Peyer's patch (tissue), 4 donors: ENCODE measurements at regions not wholly inside any gene's neighbourhood (a gene's known extent, or its start where the extent isn't known, plus 50 kb on each side); places are given as distances from the start of the nearest gene placed in this dataset.

ENCODE experiments used
- POLR2A ChIP-seq, 2 donors: fragments of 450-650 bp; IDR thresholded peaks; one replicate each; pipeline ENCODE4 v1.5.1; 2017; ENCODE audit warnings: antibody characterized with exemption in 2 of 2, mild to moderate bottlenecking in 2 of 2, moderate library complexity in 2 of 2
- TF ChIP-seq, protein P1 (sequence below), 6 experiments: fragments of 450-650 bp in 4 of 6; fragments of 200-600 bp in 2 of 6; sonication (generic) in 1 of 6; IDR thresholded peaks; one replicate each; pipeline ENCODE4 v1.5.1; 2017 to 2019; ENCODE audit warnings: antibody characterized with exemption in 6 of 6, mild to moderate bottlenecking in 3 of 6, moderate library complexity in 1 of 6

- TF ChIP-seq, protein P1, sequence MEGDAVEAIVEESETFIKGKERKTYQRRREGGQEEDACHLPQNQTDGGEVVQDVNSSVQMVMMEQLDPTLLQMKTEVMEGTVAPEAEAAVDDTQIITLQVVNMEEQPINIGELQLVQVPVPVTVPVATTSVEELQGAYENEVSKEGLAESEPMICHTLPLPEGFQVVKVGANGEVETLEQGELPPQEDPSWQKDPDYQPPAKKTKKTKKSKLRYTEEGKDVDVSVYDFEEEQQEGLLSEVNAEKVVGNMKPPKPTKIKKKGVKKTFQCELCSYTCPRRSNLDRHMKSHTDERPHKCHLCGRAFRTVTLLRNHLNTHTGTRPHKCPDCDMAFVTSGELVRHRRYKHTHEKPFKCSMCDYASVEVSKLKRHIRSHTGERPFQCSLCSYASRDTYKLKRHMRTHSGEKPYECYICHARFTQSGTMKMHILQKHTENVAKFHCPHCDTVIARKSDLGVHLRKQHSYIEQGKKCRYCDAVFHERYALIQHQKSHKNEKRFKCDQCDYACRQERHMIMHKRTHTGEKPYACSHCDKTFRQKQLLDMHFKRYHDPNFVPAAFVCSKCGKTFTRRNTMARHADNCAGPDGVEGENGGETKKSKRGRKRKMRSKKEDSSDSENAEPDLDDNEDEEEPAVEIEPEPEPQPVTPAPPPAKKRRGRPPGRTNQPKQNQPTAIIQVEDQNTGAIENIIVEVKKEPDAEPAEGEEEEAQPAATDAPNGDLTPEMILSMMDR (IDR thresholded peaks at IDR 0.05), result no peak
- TF ChIP-seq POLR2A (IDR thresholded peaks at IDR 0.05), result no peak
These were observed 86.8 kb upstream of the CBLN2 start for GRCh38 chr18:72630991-72631390.
